Neural crest cell (in vitro differentiated cells): ENCODE measurements at regions not wholly inside any gene's neighbourhood (a gene's known extent, or its start where the extent isn't known, plus 50 kb on each side); places are given as distances from the start of the nearest gene placed in this dataset.

Source experiments
- DNase-seq: peaks from one replicate; pipeline ENCODE4 v3.0.0; 2021; ENCODE audit warnings: low read depth, mixed read lengths, low spot score
- H3K27ac Mint-ChIP-seq: one replicate; pipeline ENCODE4 v1.8.0; 2021; ENCODE audit warnings: mild to moderate bottlenecking, mixed read lengths; ENCODE audit not compliant: unreplicated experiment
- H3K27me3 Mint-ChIP-seq: 2 replicates; pipeline ENCODE4 v1.8.0; 2021; ENCODE audit warnings: low read depth, mild to moderate bottlenecking, mixed read lengths
- H3K36me3 Mint-ChIP-seq: 2 replicates; pipeline ENCODE4 v1.8.0; 2021; ENCODE audit warnings: low read depth, mild to moderate bottlenecking, mixed read lengths
- H3K4me1 Mint-ChIP-seq: 2 replicates; pipeline ENCODE4 v1.8.0; 2021; ENCODE audit warnings: mixed read lengths
- H3K4me3 Mint-ChIP-seq: one replicate; pipeline ENCODE4 v1.8.0; 2021; ENCODE audit warnings: mild to moderate bottlenecking, mixed read lengths
- H3K9me3 Mint-ChIP-seq: 2 replicates; pipeline ENCODE4 v1.8.0; 2021; ENCODE audit warnings: mixed read lengths
- CTCF ChIP-seq: fragments of 200-600 bp; sonication (generic); conservative IDR thresholded peaks from 2 replicates; pipeline ENCODE4 v1.5.0; 2021; ENCODE audit warnings: antibody characterized with exemption, mild to moderate bottlenecking

GRCh38 chr10:78532480-78533042 is 498.9 kb downstream of the RPS24 start:
- no peak overlapping the region for H3K4me3 Mint-ChIP-seq
- peak overlapping the region; percentile 97 for H3K27ac Mint-ChIP-seq
- peaks cover 23% of the 10 kb centered on the region for H3K4me1 Mint-ChIP-seq
- H3K9me3 Mint-ChIP-seq, result no peaks in the 10 kb centered on the region
- no peaks in the 10 kb centered on the region for H3K27me3 Mint-ChIP-seq
- DNase-seq, result no peak
- H3K36me3 Mint-ChIP-seq, result no peaks in the 10 kb centered on the region
- TF ChIP-seq CTCF, result no peak

- TF ChIP-seq CTCF, result no peak
- no peak for DNase-seq
- H3K27ac Mint-ChIP-seq, result no peak overlapping the region
- H3K36me3 Mint-ChIP-seq, result no peaks in the 10 kb centered on the region
- H3K4me1 Mint-ChIP-seq, result peaks cover 23% of the 10 kb centered on the region
- H3K4me3 Mint-ChIP-seq, result no peak overlapping the region
- H3K9me3 Mint-ChIP-seq, result no peaks in the 10 kb centered on the region
- no peaks in the 10 kb centered on the region for H3K27me3 Mint-ChIP-seq
Observed at GRCh38 chr10:78533098-78533497, 499.4 kb downstream of the RPS24 start.

- DNase-seq, result no peak
- H3K27me3 Mint-ChIP-seq, result no peaks in the 10 kb centered on the region
- no peaks in the 10 kb centered on the region for H3K9me3 Mint-ChIP-seq
- H3K4me3 Mint-ChIP-seq, result no peak overlapping the region
- no peak for TF ChIP-seq CTCF
- H3K27ac Mint-ChIP-seq, result no peak overlapping the region
- no peaks in the 10 kb centered on the region for H3K36me3 Mint-ChIP-seq
- H3K4me1 Mint-ChIP-seq, result peaks cover 20% of the 10 kb centered on the region
Observed at GRCh38 chr10:78533776-78534175, 500.1 kb downstream of the RPS24 start.

- peaks cover 2% of the 10 kb centered on the region for H3K27me3 Mint-ChIP-seq
- no peaks in the 10 kb centered on the region for H3K9me3 Mint-ChIP-seq
- H3K4me1 Mint-ChIP-seq, result peaks cover 28% of the 10 kb centered on the region
- no peak overlapping the region for H3K27ac Mint-ChIP-seq
- TF ChIP-seq CTCF, result no peak
- no peak for DNase-seq
- H3K36me3 Mint-ChIP-seq, result no peaks in the 10 kb centered on the region
- no peak overlapping the region for H3K4me3 Mint-ChIP-seq
Observed at GRCh38 chr10:78535716-78536218, 502.1 kb downstream of the RPS24 start.

GRCh38 chr10:78537018-78537417 is 503.4 kb downstream of the RPS24 start:
- Mint-ChIP-seq H3K9me3 (no peaks in the 10 kb centered on the region), H3K27me3 (peaks cover 2% of the 10 kb centered on the region), H3K36me3 (no peaks in the 10 kb centered on the region), H3K4me3 (no peak overlapping the region), H3K27ac (no peak overlapping the region), H3K4me1 (peaks cover 31% of the 10 kb centered on the region)
- no peak for TF ChIP-seq CTCF
- no peak for DNase-seq
